ENCODE measurements at regions not wholly inside any gene's neighbourhood (a gene's known extent, or its start where the extent isn't known, plus 50 kb on each side); places are given as distances from the start of the nearest gene placed in this dataset.

GRCh38 chr18:48488388-48488850, 50.4 kb upstream of the CTIF start:
- no peak overlapping the region for H3K4me3 ChIP-seq (ENCODE audit: low read depth, low read length)
- TF ChIP-seq, protein P1, sequence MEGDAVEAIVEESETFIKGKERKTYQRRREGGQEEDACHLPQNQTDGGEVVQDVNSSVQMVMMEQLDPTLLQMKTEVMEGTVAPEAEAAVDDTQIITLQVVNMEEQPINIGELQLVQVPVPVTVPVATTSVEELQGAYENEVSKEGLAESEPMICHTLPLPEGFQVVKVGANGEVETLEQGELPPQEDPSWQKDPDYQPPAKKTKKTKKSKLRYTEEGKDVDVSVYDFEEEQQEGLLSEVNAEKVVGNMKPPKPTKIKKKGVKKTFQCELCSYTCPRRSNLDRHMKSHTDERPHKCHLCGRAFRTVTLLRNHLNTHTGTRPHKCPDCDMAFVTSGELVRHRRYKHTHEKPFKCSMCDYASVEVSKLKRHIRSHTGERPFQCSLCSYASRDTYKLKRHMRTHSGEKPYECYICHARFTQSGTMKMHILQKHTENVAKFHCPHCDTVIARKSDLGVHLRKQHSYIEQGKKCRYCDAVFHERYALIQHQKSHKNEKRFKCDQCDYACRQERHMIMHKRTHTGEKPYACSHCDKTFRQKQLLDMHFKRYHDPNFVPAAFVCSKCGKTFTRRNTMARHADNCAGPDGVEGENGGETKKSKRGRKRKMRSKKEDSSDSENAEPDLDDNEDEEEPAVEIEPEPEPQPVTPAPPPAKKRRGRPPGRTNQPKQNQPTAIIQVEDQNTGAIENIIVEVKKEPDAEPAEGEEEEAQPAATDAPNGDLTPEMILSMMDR (IDR thresholded peaks at IDR 0.05; ENCODE audit: insufficient read depth, low read depth, low read length, missing control alignments): no peak
- DNase-seq (ENCODE audit: low read depth): no peak

DNA sequence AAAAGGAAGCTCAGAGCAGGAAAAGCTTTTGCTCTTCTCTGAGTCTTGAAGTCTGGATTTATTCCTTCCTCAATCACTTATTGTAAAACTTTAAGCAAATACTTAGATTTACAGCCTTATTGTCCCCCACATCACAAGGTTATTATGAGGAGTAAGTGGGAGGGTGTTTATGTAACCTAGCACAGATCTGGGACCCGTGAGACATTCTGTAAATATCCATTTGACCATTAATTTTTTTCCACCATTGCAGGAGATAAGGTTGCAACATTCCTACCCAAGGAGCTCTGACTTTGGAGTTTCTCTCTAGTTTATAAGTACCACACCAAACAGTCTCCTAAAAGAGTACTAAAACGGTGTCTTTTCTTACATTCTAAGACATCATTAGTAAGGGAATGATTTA, 52.1 kb upstream of the CTIF start:
- H3K4me3 ChIP-seq (ENCODE audit: low read depth, low read length): no peak overlapping the region
- no peak for DNase-seq (ENCODE audit: low read depth)
- TF ChIP-seq, protein P1 (IDR thresholded peaks at IDR 0.05; ENCODE audit: insufficient read depth, low read depth, low read length, missing control alignments): no peak

GRCh38 chr18:48485828-48486405, 52.9 kb upstream of the CTIF start:
- DNase-seq (ENCODE audit: low read depth): no peak
- no peak overlapping the region for H3K4me3 ChIP-seq (ENCODE audit: low read depth, low read length)
- TF ChIP-seq, protein P1 (IDR thresholded peaks at IDR 0.05; ENCODE audit: insufficient read depth, low read depth, low read length, missing control alignments): no peak

- H3K4me3 ChIP-seq (ENCODE audit: low read depth, low read length): no peak overlapping the region
- TF ChIP-seq, protein P1 (IDR thresholded peaks at IDR 0.05; ENCODE audit: insufficient read depth, low read depth, low read length, missing control alignments): no peak
- no peak for DNase-seq (ENCODE audit: low read depth)
Measured at GRCh38 chr18:48481092-48481491, 57.7 kb upstream of the CTIF start.

- no peak for DNase-seq (ENCODE audit: low read depth)
- no peak overlapping the region for H3K4me3 ChIP-seq (ENCODE audit: low read depth, low read length)
- TF ChIP-seq, protein P1 (IDR thresholded peaks at IDR 0.05; ENCODE audit: insufficient read depth, low read depth, low read length, missing control alignments): no peak
Measured at GRCh38 chr18:48479531-48479930, 59.3 kb upstream of the CTIF start.

GRCh38 chr18:48477348-48477747, 61.5 kb upstream of the CTIF start:
- TF ChIP-seq, protein P1 (IDR thresholded peaks at IDR 0.05; ENCODE audit: insufficient read depth, low read depth, low read length, missing control alignments): no peak
- no peak for DNase-seq (ENCODE audit: low read depth)

DNA sequence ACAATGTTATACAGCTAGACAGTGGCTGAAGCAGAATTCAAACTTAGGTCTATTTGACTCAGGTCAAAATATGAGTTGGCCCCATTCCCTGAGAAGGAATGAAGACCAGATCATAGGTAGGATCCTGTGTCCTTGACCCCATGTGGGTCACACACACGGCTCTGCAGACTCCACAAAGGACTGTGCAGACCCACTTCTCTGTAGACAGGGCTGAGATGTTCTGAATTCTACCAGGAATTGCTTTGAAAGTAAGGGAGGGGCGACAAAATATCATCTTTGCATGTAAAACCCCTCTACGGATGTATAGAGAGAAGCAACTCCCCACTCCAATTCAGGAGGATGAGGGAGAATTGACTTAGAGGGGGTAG, 62.3 kb upstream of the CTIF start:
- TF ChIP-seq, protein P1 (IDR thresholded peaks at IDR 0.05; ENCODE audit: insufficient read depth, low read depth, low read length, missing control alignments): no peak

More at GRCh38 chr18:48477348-48477747, 61.5 kb upstream of the CTIF start:
- no peak overlapping the region for H3K4me3 ChIP-seq (ENCODE audit: low read depth, low read length)

More for the DNA sequence above, 62.3 kb upstream of the CTIF start:
- DNase-seq (ENCODE audit: low read depth): no peak
- no peak overlapping the region for H3K4me3 ChIP-seq (ENCODE audit: low read depth, low read length)
